ENCODE measurements at regions not wholly inside any gene's neighbourhood (a gene's known extent, or its start where the extent isn't known, plus 50 kb on each side); places are given as distances from the start of the nearest gene placed in this dataset.
"Not testable (repeated sequence)": the region's sequence is repeated elsewhere in the genome, so short reads cannot be mapped to it uniquely, and the experiment has no call there.

DNA sequence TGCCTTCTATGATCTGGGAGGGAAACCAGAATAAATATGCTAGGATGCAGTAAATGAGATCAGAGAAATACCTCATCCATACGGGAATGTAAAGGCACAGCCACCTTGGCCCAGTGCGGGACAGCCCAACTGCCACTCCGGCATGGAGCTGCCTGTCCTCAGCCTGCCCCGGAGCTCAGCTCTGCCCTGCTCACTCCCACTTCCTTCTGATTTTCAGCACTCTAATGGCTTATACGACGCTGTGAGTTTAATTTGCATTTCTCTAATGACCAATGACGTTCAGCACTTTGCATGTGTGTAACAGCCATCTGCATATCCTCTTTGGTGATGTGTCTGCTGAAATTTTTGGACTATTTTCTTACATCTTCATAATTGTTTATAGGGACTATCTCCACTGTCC lies 172.5 kb upstream of the RAB6C start:
- Mint-ChIP-seq H3K4me1 (peaks cover 5% of the 10 kb centered on the region), H3K9me3 (no peaks in the 10 kb centered on the region), H3K4me3 (no peak overlapping the region), H3K27me3 (peaks cover 6% of the 10 kb centered on the region), H3K36me3 (no peaks in the 10 kb centered on the region), H3K27ac (no peak overlapping the region)
- no peak for DNase-seq

DNA sequence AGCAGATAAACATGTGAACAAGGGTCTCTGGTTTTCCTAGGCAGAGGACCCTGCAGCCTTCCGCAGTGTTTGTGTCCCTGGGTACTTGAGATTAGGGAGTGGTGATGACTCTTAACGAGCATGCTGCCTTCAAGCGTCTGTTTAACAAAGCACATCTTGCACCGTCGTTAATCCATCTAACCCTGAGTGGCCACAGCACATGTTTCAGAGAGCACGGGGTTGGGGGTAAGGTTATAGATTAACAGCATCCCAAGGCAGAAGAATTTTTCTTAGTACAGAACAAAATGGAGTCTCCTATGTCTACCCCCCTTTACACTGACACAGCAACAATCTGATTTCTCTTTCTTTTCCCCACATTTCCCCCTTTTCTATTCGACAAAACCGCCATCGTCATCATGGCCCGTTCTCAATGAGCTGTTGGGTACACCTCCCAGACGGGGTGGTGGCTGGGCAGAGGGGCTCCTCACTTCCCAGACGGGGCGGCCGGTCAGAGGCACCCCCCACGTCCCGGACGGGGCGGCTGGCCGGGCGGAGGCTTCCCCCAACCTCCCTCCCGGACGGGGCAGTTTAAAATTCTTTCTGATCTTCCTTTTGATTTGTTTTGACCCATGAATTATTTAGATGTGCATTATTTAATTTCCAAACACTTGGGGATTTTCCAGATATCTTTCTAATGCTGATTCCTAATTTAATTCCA lies 171.7 kb upstream of the RAB6C start:
- not testable (repeated sequence) for H3K9me3 Mint-ChIP-seq, H3K36me3 Mint-ChIP-seq, DNase-seq, H3K4me3 Mint-ChIP-seq, H3K27me3 Mint-ChIP-seq, H3K27ac Mint-ChIP-seq
- peaks cover 13% of the 10 kb centered on the region for H3K4me1 Mint-ChIP-seq

DNA sequence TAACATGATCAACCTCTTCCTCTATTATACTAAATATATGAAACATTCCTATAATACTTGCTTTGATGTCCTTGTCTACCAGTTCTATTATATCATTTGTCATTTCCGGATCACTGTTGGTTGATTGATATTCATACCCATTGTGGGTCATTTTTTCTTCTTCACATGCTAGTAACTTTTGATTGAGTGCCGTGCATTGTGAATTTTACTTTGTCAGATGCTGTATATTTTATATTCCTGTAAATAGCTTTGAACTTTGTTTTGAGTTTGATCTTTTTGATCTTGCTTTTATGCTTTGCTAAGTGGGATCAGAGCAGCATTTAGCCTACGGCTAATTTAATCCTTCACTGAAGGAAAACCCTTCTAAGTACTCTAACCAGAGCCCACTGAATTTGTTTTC lies 168.9 kb upstream of the RAB6C start:
- Mint-ChIP-seq H3K4me3 (no peak overlapping the region), H3K27ac (no peak overlapping the region), H3K4me1 (peaks cover 17% of the 10 kb centered on the region), H3K36me3 (peaks cover 4% of the 10 kb centered on the region), H3K27me3 (peaks cover 6% of the 10 kb centered on the region), H3K9me3 (peaks cover 12% of the 10 kb centered on the region)
- no peak for DNase-seq

DNA sequence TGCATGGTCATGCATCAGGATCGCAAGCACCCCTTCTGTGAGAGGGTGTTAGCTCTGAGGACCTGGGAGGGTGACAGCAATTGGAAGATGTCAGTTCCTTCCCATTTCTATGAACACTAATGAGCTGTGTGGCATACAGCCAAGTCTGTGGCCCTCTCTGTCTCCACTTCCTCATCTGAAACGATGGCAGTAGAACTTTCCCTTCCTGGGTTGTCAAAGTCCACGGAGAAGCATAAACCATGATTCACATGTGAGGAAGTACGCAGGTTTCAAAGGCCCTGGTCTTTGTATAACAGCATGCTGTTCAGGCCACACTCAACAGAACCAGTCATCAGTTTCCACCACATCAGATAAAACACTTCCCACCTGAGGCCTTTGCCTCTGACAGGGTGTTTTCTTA lies 167.4 kb upstream of the RAB6C start:
- peak; percentile 22 for DNase-seq
- peaks cover 6% of the 10 kb centered on the region for H3K27me3 Mint-ChIP-seq
- H3K4me1 Mint-ChIP-seq, result peaks cover 17% of the 10 kb centered on the region
- H3K4me3 Mint-ChIP-seq, result no peak overlapping the region
- no peak overlapping the region for H3K27ac Mint-ChIP-seq
- peaks cover 16% of the 10 kb centered on the region for H3K9me3 Mint-ChIP-seq
- peaks cover 7% of the 10 kb centered on the region for H3K36me3 Mint-ChIP-seq

DNA sequence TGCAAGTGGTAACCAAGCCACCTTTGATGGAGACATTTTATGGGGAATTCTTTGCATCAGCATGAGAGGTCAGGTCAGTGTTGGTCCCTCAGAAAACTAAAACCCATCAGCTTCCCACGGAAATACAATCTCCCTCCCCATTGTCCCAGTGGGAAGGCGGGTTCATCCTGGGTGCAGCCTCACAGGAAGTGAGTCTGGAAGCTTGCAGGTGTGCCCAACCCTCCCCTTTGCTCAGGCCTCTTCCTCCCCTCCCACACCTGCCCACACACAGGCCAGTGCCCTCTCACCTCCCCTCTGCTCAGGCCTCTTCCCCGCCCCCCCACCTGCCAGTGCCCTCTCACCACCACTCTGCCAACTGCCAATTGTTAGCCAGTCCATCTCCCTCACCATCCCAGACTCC lies 166.8 kb upstream of the RAB6C start:
- Mint-ChIP-seq H3K27ac (no peak overlapping the region), H3K4me1 (peaks cover 17% of the 10 kb centered on the region), H3K36me3 (peaks cover 7% of the 10 kb centered on the region), H3K4me3 (no peak overlapping the region), H3K9me3 (peaks cover 16% of the 10 kb centered on the region), H3K27me3 (peaks cover 6% of the 10 kb centered on the region)
- DNase-seq, result no peak

DNA sequence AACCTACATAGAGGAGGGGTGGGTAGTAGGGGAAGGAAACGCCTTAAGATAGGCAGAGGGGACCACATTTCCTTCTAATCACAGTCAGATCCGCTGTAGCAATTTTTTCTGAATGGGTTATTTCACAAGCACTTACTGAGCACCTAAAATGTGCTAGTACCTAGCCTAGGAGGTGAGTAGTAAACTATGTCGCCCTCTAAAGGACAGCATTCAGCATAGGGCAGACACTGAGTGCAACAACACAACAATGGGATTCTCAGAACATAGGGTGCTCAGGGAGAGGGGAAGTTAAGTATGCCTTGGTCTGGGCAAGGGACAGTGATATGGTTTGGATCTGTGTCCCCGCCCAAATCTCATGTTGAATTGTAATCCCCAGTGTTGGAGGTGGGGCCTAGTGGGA lies 166.1 kb upstream of the RAB6C start:
- no peak for DNase-seq
- peaks cover 17% of the 10 kb centered on the region for H3K4me1 Mint-ChIP-seq
- H3K27me3 Mint-ChIP-seq, result peaks cover 6% of the 10 kb centered on the region
- no peak overlapping the region for H3K4me3 Mint-ChIP-seq
- H3K9me3 Mint-ChIP-seq, result peaks cover 16% of the 10 kb centered on the region
- H3K36me3 Mint-ChIP-seq, result peaks cover 7% of the 10 kb centered on the region
- no peak overlapping the region for H3K27ac Mint-ChIP-seq

DNA sequence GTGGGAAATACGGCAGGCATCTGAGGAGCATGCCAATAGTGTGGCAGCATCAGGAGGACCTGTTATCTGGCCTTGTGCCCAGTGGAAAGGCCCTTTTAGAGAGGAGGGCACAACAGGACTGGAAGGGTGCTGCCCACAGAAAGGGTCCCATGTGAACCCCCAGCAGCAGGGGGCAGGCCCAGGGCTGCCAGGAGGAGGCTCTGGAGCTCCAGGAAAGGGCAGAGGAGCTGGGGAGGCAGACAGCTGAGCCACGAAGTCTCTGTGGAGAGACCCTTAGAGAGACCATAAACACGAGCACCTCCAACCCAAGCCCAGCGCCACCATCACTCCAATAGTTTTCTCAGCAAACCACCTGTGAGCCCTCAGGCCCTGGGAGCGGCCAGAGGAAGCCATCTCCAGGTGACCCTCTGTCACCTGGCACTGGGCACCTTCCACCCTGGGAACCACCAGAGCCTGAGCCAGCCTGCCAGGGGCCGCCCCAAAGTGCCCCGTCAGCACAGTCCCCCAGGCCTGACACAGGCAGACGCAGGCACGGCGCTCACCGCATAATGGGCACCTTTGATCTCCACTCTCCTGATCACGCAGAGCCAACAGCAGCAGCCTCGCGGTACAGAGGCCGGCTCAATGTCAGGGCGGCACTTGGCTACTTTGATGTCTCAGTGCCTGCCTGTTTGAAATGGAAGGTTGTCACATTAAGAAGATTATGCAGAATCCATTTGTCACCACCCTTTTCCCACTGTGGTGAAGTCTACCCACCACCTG lies 162.5 kb upstream of the RAB6C start:
- Mint-ChIP-seq H3K27me3 (no peaks in the 10 kb centered on the region), H3K4me1 (peaks cover 12% of the 10 kb centered on the region), H3K27ac (no peak overlapping the region), H3K9me3 (peaks cover 16% of the 10 kb centered on the region), H3K36me3 (peaks cover 7% of the 10 kb centered on the region), H3K4me3 (no peak overlapping the region)
- DNase-seq, result no peak

DNA sequence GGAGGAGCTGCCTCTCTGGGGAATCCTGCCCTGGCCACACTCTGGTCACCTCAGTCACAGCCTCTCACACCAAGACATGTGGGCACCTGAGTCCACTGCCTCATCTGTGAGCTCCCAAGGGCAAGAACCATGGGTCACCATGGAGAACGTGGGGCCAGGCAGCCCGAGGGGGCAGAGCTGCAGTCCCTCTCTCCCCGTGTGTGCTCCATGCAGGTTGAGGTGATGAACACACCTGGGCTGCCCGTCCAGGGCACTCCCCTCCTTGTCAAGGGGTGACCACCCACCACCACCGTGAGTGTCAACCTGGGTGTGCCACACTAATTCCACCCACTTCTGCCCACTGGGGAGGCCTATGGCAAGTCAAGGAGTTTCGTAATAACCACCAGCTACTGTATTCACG lies 159.6 kb upstream of the RAB6C start:
- no peak overlapping the region for H3K4me3 Mint-ChIP-seq
- no peak overlapping the region for H3K27ac Mint-ChIP-seq
- H3K9me3 Mint-ChIP-seq, result peaks cover 11% of the 10 kb centered on the region
- no peaks in the 10 kb centered on the region for H3K27me3 Mint-ChIP-seq
- H3K36me3 Mint-ChIP-seq, result peaks cover 7% of the 10 kb centered on the region
- no peak for DNase-seq
- H3K4me1 Mint-ChIP-seq, result no peaks in the 10 kb centered on the region

DNA sequence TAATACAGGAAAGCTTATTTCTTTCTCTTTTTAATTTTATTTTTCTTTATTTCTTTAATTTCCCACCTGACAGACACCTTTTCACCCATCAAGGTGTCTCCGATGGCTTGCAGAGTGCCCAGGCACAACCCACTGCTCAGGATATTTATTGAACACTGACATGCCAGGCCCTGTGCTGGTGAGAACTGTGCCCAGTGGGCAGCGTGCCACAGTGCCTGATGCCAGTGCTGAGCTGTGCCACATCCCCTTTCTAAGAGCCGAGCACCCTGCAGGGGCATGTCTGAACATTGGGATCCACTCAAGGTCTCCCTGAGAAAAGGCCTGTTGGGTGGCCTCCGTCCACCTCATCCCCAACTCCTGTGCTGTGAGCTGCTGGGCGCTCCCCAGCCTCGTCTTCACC lies 158.6 kb upstream of the RAB6C start:
- H3K9me3 Mint-ChIP-seq, result peaks cover under 1% of the 10 kb centered on the region
- no peaks in the 10 kb centered on the region for H3K4me1 Mint-ChIP-seq
- DNase-seq, result no peak
- no peak overlapping the region for H3K4me3 Mint-ChIP-seq
- H3K36me3 Mint-ChIP-seq, result no peaks in the 10 kb centered on the region
- H3K27me3 Mint-ChIP-seq, result no peaks in the 10 kb centered on the region
- no peak overlapping the region for H3K27ac Mint-ChIP-seq

DNA sequence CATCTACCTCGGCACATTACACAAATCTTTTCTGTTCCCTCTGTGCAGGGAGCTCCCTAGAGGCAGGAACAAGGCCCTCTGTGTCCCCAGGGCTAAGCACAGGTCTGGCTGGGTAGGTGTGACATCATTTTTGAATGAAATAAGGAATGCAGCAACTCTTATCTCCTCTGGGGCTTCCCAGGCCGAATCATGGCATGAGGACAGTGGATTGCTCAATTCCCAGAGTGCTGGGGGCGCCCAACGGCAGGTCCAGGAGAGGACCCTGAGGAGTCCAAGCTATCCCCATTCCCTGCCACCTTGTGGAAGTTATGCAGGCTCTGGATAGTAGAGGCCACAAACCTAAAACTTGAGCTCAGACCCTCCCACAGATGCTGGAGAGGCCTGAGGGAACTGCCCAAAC lies 158.0 kb upstream of the RAB6C start:
- H3K4me1 Mint-ChIP-seq, result no peaks in the 10 kb centered on the region
- no peak overlapping the region for H3K4me3 Mint-ChIP-seq

DNA sequence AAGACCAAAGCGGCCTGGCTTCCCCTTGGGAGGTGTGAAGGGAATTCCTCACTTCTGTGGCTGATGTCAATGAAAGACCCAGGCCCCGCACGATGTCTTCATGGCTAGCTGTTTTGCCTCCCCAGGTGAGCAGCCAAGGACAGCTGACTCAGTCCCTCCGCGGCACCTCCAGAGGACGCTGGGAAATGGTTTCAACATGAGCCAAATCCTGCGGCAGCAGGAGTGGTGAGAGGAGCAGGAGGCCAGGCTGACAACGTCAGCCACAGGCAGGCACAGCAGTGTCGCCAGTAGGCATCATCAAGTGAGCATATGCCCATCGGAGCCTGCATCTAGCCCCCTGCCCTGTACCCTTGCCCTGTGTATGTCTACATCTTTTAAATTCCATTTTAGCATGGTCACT lies 156.4 kb upstream of the RAB6C start:
- no peak for DNase-seq
- Mint-ChIP-seq H3K27me3 (no peaks in the 10 kb centered on the region), H3K9me3 (no peaks in the 10 kb centered on the region), H3K4me3 (no peak overlapping the region), H3K4me1 (no peaks in the 10 kb centered on the region), H3K36me3 (no peaks in the 10 kb centered on the region), H3K27ac (no peak overlapping the region)

More for the DNA sequence above, 158.0 kb upstream of the RAB6C start:
- Mint-ChIP-seq H3K27me3 (no peaks in the 10 kb centered on the region), H3K27ac (no peak overlapping the region), H3K9me3 (no peaks in the 10 kb centered on the region), H3K36me3 (no peaks in the 10 kb centered on the region)
- no peak for DNase-seq

DNA sequence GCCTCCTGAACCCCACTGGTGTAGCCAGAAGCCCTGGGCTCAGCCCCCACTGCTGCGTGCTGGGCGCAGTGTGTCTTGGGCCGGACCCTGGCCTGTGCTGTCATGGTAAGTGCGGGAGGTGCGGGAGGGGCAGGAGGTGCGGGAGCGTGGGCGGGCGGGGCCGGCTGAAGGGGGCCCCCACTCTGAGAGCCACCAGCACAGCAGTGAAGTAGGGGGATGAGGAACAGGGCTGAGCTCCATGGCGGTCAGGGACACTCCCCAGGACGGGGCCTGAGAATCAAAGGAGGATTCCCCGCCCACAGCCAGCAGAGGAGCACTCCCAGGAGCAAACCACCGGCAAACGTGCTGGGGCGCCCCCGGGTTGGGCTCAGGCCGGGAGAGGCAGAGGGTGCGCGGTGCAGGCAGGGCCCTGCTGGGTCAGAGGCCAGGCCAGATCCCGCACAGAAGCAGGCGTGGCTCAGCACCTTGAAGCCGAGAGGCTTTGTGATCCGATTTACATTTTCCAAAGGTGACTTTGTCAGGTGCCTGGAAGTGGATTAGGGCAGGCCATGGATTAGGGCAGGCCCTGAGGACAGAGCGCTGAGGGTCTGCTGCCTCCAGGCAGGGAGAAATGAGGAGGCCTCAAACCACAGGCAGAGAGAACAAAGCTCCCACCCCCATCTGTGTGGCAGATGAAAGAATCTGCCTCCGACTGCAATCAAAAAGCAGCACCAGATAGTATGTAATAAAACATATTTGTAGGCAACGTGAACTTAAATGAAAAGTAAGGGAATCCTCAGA lies 152.0 kb upstream of the RAB6C start:
- Mint-ChIP-seq H3K27ac (no peak overlapping the region), H3K4me3 (no peak overlapping the region), H3K36me3 (peaks cover 6% of the 10 kb centered on the region), H3K9me3 (peaks cover 5% of the 10 kb centered on the region), H3K4me1 (no peaks in the 10 kb centered on the region), H3K27me3 (peaks cover 6% of the 10 kb centered on the region)
- no peak for DNase-seq

DNA sequence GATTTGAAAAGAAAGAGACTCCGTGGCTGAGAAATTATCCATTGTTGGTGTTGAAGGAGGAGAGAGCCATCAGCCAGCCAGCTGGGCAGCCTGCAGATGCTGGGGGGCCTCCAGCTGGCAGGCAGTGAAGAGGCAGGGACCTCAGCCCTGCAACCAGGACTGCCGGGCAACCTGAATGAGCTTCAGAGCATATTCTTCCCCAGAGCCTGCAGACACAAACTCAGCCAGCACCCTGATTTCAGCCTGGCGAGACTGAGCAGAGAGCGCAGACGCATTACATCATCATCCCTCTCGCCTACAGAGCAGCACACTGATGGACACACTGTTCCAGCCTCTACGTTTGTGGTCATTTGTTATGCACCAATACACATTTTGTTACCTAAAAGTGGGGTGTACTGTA lies 150.7 kb upstream of the RAB6C start:
- H3K9me3 Mint-ChIP-seq, result peaks cover 5% of the 10 kb centered on the region
- peaks cover 6% of the 10 kb centered on the region for H3K36me3 Mint-ChIP-seq
- no peak overlapping the region for H3K27ac Mint-ChIP-seq
- DNase-seq, result no peak
- H3K4me1 Mint-ChIP-seq, result no peaks in the 10 kb centered on the region
- H3K27me3 Mint-ChIP-seq, result peaks cover 6% of the 10 kb centered on the region
- no peak overlapping the region for H3K4me3 Mint-ChIP-seq

DNA sequence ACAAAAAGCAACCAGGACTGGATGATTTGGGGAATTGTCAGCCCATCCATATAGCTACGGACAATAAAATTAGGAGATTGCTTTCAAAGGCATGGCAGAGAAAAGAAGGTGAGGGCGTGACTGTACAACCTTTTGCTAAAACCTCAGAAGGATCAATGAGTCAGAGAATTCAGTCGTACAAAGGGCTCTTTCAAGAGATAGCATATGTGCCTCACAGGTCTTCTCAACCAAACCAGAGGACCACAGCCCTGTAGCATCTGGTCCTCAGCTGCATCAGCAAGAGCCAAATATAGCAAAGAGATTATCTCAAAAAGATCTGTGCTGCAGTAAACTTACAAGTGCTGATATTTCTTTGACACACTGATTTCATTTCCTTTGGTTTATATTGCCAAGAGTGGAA lies 149.9 kb upstream of the RAB6C start:
- no peak for DNase-seq
- Mint-ChIP-seq H3K36me3 (peaks cover 6% of the 10 kb centered on the region), H3K4me1 (no peaks in the 10 kb centered on the region), H3K27ac (no peak overlapping the region), H3K27me3 (peaks cover 6% of the 10 kb centered on the region), H3K4me3 (no peak overlapping the region), H3K9me3 (peaks cover 5% of the 10 kb centered on the region)

DNA sequence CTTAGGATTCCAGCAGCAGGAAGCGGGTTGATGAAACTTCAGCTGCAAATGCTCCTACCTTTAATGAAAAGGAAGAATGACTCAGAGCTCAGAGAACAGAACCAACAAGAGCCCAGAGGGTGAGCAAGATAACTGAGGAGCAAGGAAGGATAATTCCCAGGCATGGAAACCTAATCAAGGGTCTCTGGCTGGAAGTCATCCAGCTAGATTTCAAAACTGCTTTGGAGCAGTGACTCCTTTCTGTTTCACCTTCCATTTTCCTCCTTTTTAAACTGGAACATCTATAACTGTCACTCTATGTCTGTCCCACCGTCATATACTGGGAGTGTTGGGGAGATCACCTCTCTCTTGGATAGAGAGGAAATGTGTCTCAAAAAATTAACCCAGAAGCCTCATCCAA lies 148.4 kb upstream of the RAB6C start:
- Mint-ChIP-seq H3K4me3 (no peak overlapping the region), H3K4me1 (no peaks in the 10 kb centered on the region), H3K27ac (no peak overlapping the region), H3K36me3 (peaks cover 6% of the 10 kb centered on the region), H3K9me3 (peaks cover 5% of the 10 kb centered on the region), H3K27me3 (peaks cover 16% of the 10 kb centered on the region)
- DNase-seq, result no peak

Data from activated naive CD8-positive, alpha-beta T cell treated with anti-CD3 and anti-CD28 coated beads for 36 hours (primary cell).